Neuronal stem cell (in vitro differentiated cells): ENCODE measurements at regions not wholly inside any gene's neighbourhood (a gene's known extent, or its start where the extent isn't known, plus 50 kb on each side); places are given as distances from the start of the nearest gene placed in this dataset.

ENCODE experiments used
- DNase-seq: peaks from one replicate; pipeline ENCODE4 v3.0.0-alpha.2; 2013; ENCODE audit warnings: low spot score
- H2AFZ ChIP-seq: one replicate; pipeline ENCODE4 v1.6.1; 2013; ENCODE audit warnings: mild to moderate bottlenecking, low read length, inconsistent platforms
- H2AK5ac ChIP-seq: 2 replicates; pipeline ENCODE4 v1.6.1; 2013; ENCODE audit warnings: low read depth, mild to moderate bottlenecking, inconsistent platforms, low read length, moderate library complexity, mixed read lengths
- H2BK120ac ChIP-seq: 2 replicates; pipeline ENCODE4 v1.6.1; 2013; ENCODE audit warnings: low read depth, mild to moderate bottlenecking, inconsistent platforms, low read length, moderate library complexity, mixed read lengths
- H2BK12ac ChIP-seq: one replicate; pipeline ENCODE4 v1.6.1; 2013; ENCODE audit warnings: low read length, inconsistent platforms
- H2BK15ac ChIP-seq: 2 replicates; pipeline ENCODE4 v1.6.1; 2013; ENCODE audit warnings: mild to moderate bottlenecking, low read length, inconsistent platforms, mixed read lengths
- H2BK5ac ChIP-seq: one replicate; pipeline ENCODE4 v1.6.1; 2013; ENCODE audit warnings: inconsistent platforms, mild to moderate bottlenecking, low read length, moderate library complexity
- H3K14ac ChIP-seq: one replicate; pipeline ENCODE4 v1.6.1; 2013; ENCODE audit warnings: low read length, inconsistent platforms
- H3K18ac ChIP-seq: 2 replicates; pipeline ENCODE4 v1.6.1; 2013; ENCODE audit warnings: low read length, inconsistent platforms
- H3K23ac ChIP-seq: 2 replicates; pipeline ENCODE4 v1.6.1; 2013; ENCODE audit warnings: low read depth, mild to moderate bottlenecking, mixed read lengths, low read length, inconsistent platforms; ENCODE audit not compliant: poor library complexity
- H3K27ac ChIP-seq: replicated peaks from 3 replicates; pipeline ENCODE4 v1.5.1; 2013; ENCODE audit warnings: low read length, inconsistent platforms
- H3K27me3 ChIP-seq, 3 experiments: 2 replicates each; pipeline ENCODE4 v1.6.1; 2013; ENCODE audit warnings: low read length in 3 of 3, mild to moderate bottlenecking in 2 of 3, inconsistent platforms in 1 of 3, low read depth in 1 of 3, mixed read lengths in 1 of 3, moderate library complexity in 1 of 3; ENCODE audit not compliant: control insufficient read depth in 3 of 3, insufficient read depth in 3 of 3
- H3K36me3 ChIP-seq, 2 donors: replicated peaks in 1 of 2; 2 replicates each; pipeline ENCODE4 v1.6.1; 2013; ENCODE audit warnings: low read length in 2 of 2; ENCODE audit not compliant: control insufficient read depth in 2 of 2, insufficient read depth in 2 of 2
- H3K4ac ChIP-seq: 2 replicates; pipeline ENCODE4 v1.6.1; 2013; ENCODE audit warnings: inconsistent platforms, mild to moderate bottlenecking, low read length, moderate library complexity
- H3K4me1 ChIP-seq, 2 donors: 1 replicate in 1 of 2; 2 replicates in 1 of 2; pipeline ENCODE4 v1.6.1; 2013; ENCODE audit warnings: low read length in 2 of 2, low read depth in 1 of 2; ENCODE audit not compliant: control insufficient read depth in 2 of 2, insufficient read depth in 1 of 2
- H3K4me2 ChIP-seq: one replicate; pipeline ENCODE4 v1.6.1; 2013; ENCODE audit warnings: mild to moderate bottlenecking, low read length, inconsistent platforms; ENCODE audit not compliant: insufficient read depth, poor library complexity, severe bottlenecking
- H3K4me3 ChIP-seq, 2 donors: 2 replicates each; pipeline ENCODE4 v1.5.1; 2013; ENCODE audit warnings: low read length in 2 of 2, mild to moderate bottlenecking in 2 of 2, inconsistent platforms in 1 of 2, moderate library complexity in 1 of 2
- H3K79me1 ChIP-seq: one replicate; pipeline ENCODE4 v1.6.1; 2013; ENCODE audit warnings: low read depth, mild to moderate bottlenecking, inconsistent platforms, low read length, moderate library complexity
- H3K9ac ChIP-seq: one replicate; pipeline ENCODE4 v1.6.1; 2013; ENCODE audit warnings: mild to moderate bottlenecking, low read depth, low read length, inconsistent platforms; ENCODE audit not compliant: poor library complexity
- H3K9me3 ChIP-seq, 2 donors: replicated peaks in 1 of 2; 2 replicates each; pipeline versions ENCODE3 to v1.6.1; 2013; ENCODE audit warnings: low read length in 2 of 2, mild to moderate bottlenecking in 2 of 2, inconsistent platforms in 1 of 2, low read depth in 1 of 2, mixed read lengths in 1 of 2, moderate library complexity in 1 of 2; ENCODE audit not compliant: control insufficient read depth in 2 of 2, insufficient read depth in 1 of 2
- H4K8ac ChIP-seq: one replicate; pipeline ENCODE4 v1.6.1; 2013; ENCODE audit warnings: low read depth, mild to moderate bottlenecking, inconsistent platforms, low read length, moderate library complexity
- H4K91ac ChIP-seq: one replicate; pipeline ENCODE4 v1.6.1; 2013; ENCODE audit warnings: low read length, low read depth, mild to moderate bottlenecking, inconsistent platforms; ENCODE audit not compliant: poor library complexity
- WGBS, 2 donors: extraction: QIAGEN DNeasy Blood & Tissue Kit; methylation state at CpG; one replicate each; pipeline ENCODE4 v1.1.7; 2013; ENCODE audit warnings: missing lambda C conversion rate in 2 of 2, mixed read lengths in 1 of 2; ENCODE audit not compliant: insufficient read length in 2 of 2, insufficient replicate concordance in 1 of 2; ENCODE audit errors: extremely low coverage in 2 of 2; 5-methylcytosine and 5-hydroxymethylcytosine counted together

DNA sequence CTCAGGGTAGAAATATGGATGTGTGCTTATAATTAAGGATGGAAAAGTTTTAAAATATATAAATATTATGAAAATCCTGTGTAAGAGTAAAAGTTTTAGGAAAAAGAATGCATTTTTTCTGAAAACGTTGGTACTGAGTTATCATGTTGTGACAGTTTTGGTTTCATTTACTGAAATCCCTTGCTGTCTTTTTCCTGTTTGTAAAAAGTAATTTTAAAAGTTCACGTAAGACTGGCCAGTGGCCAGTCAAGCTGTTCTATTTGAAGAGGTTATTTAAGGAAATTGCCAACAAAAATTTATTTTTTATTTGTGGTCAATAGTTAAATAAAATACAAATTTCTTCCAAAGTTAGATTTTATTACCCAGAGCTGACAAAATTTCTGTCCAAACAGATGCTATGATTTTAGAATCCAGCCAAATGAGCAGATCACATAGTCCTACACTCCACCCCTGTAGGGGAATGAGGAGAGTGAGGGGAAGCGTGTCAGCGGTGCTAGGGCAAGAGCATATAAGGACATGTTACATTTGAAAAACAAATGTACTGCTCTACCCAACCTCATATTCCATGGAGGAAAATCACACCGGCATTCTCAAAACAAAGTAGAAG lies 297.8 kb upstream of the TFPI start:
- H2BK12ac ChIP-seq: no peak overlapping the region
- H3K27ac ChIP-seq: no peak overlapping the region
- no CpG with 5 or more reads among the region's 5 CpGs for WGBS, 2 donors
- no peak overlapping the region for H3K18ac ChIP-seq
- H3K4me3 ChIP-seq: no peak overlapping the region
- no peaks in the 10 kb centered on the region for H3K36me3 ChIP-seq
- H2BK15ac ChIP-seq: no peak overlapping the region
- H3K4me1 ChIP-seq: peaks cover 2 to 3% of the 10 kb centered on the region in 2 donors
- no peak overlapping the region for H4K91ac ChIP-seq
- no peak for DNase-seq
- no peak overlapping the region for H3K4ac ChIP-seq
- H3K79me1 ChIP-seq: no peaks in the 10 kb centered on the region
- no peak overlapping the region for H2BK5ac ChIP-seq
- H2AFZ ChIP-seq: no peak overlapping the region
- no peak overlapping the region for H3K9ac ChIP-seq
- no peak overlapping the region for H4K8ac ChIP-seq
- no peaks in the 10 kb centered on the region for H3K9me3 ChIP-seq
- H3K4me2 ChIP-seq: no peak overlapping the region
- no peak overlapping the region for H3K14ac ChIP-seq
- no peaks in the 10 kb centered on the region for H3K27me3 ChIP-seq
- no peak overlapping the region for H2BK120ac ChIP-seq
- H3K23ac ChIP-seq: no peak overlapping the region
- no peak overlapping the region for H2AK5ac ChIP-seq

DNA sequence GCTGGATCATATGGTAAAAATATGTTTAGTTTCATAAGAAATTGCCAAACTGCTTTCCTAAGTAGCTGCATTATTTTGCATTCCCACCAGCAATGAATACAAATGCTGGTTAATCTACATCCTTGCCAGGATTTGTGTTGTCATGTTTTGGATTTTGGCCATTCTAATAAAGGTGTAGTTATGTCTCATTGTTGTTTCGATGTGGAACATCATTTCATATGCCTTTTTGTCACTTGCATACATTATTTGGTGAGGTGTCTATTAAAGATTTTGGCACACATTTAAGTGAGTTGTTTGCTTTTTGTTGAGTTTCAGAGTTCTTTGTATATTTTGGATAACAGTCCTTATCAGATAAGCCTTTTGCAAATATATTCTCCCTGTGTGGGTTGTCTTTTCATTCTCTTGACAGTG lies 299.2 kb upstream of the TFPI start:
- Histone ChIP-seq H3K36me3 (no peaks in the 10 kb centered on the region), H3K27me3 (no peaks in the 10 kb centered on the region), H2AK5ac (no peak overlapping the region), H3K18ac (no peak overlapping the region), H3K4me3 (no peak overlapping the region), H3K4me1 (peaks cover under 1% of the 10 kb centered on the region in 2 donors), H2BK120ac (no peak overlapping the region), H3K9me3 (no peaks in the 10 kb centered on the region), H2BK12ac (no peak overlapping the region), H3K23ac (no peak overlapping the region), H3K27ac (no peak overlapping the region), H2BK5ac (no peak overlapping the region), H2BK15ac (no peak overlapping the region), H3K4ac (no peak overlapping the region), H4K8ac (no peak overlapping the region), H3K4me2 (no peak overlapping the region), H3K14ac (no peak overlapping the region), H2AFZ (no peak overlapping the region), H3K9ac (no peak overlapping the region), H3K79me1 (no peaks in the 10 kb centered on the region), H4K91ac (no peak overlapping the region)
- DNase-seq: no peak
- WGBS, 2 donors: no CpG with 5 or more reads among the region's 1 CpG

DNA sequence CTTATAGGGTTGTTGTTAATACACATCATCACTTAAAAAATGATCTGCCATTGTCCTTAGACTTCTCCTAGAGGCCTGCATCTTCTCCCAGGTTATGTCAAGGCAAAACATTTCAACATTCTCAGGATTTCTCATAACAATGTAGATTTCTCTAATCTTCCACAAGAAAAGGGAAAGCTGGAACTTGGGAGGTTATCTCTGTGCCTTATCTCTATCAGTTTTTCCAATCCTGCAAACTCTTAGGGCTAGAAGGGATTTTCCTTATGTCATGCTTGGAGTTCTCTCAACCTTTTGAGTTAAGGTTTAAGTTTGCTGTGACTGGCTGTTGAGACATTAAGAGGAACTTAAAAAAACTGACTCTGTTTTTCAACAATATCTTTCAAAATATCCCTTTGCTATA lies 300.6 kb upstream of the TFPI start:
- no peak overlapping the region for H3K14ac ChIP-seq

DNA sequence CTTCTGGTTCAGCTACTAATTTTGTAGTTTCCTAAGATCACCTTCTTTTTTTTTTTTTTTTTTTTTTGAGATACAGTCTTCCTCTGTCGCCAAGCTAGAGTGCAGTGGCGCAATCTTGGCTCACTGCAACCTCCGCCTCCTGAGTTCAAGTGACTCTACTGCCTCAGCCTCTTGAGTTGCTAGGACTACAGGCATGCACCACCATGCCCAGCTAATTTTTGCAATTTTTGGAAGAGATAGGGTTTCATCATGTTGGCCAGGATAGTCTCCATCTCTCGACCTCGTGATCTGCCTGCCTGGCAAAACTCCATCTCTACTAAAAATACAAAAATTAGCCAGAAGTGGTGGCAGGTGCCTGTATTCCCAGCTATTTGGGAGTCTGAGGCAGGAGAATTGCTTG lies 301.5 kb upstream of the TFPI start:
- Histone ChIP-seq H2BK15ac (no peak overlapping the region), H3K27ac (no peak overlapping the region), H2BK12ac (no peak overlapping the region), H4K91ac (no peak overlapping the region), H2AFZ (no peak overlapping the region), H3K9me3 (no peaks in the 10 kb centered on the region), H3K23ac (no peak overlapping the region), H3K4me2 (no peak overlapping the region), H3K4me1 (no peaks in the 10 kb centered on the region), H3K14ac (no peak overlapping the region), H4K8ac (no peak overlapping the region), H3K79me1 (no peaks in the 10 kb centered on the region), H3K36me3 (no peaks in the 10 kb centered on the region), H3K4ac (no peak overlapping the region), H3K9ac (no peak overlapping the region), H2AK5ac (no peak overlapping the region), H2BK5ac (no peak overlapping the region), H3K27me3 (no peaks in the 10 kb centered on the region), H3K18ac (no peak overlapping the region), H2BK120ac (no peak overlapping the region), H3K4me3 (no peak overlapping the region)
- no peak for DNase-seq
- no CpG with 5 or more reads among the region's 5 CpGs for WGBS, 2 donors

More for the DNA sequence above, 300.6 kb upstream of the TFPI start:
- H3K18ac ChIP-seq: no peak overlapping the region
- H3K9ac ChIP-seq: no peak overlapping the region
- no peak overlapping the region for H2AFZ ChIP-seq
- H2BK5ac ChIP-seq: no peak overlapping the region
- no peak for DNase-seq
- no peaks in the 10 kb centered on the region for H3K27me3 ChIP-seq
- H3K4me1 ChIP-seq: no peaks in the 10 kb centered on the region
- H3K27ac ChIP-seq: no peak overlapping the region
- H4K91ac ChIP-seq: no peak overlapping the region
- H3K79me1 ChIP-seq: no peaks in the 10 kb centered on the region
- H3K36me3 ChIP-seq: no peaks in the 10 kb centered on the region
- H3K9me3 ChIP-seq: no peaks in the 10 kb centered on the region
- H3K23ac ChIP-seq: no peak overlapping the region
- H2BK15ac ChIP-seq: no peak overlapping the region
- H4K8ac ChIP-seq: no peak overlapping the region
- H2BK12ac ChIP-seq: no peak overlapping the region
- H2BK120ac ChIP-seq: no peak overlapping the region
- H2AK5ac ChIP-seq: no peak overlapping the region
- no peak overlapping the region for H3K4me2 ChIP-seq
- no peak overlapping the region for H3K4ac ChIP-seq
- H3K4me3 ChIP-seq: no peak overlapping the region
